Testis (tissue), 2 donors: ENCODE measurements at regions not wholly inside any gene's neighbourhood (a gene's known extent, or its start where the extent isn't known, plus 50 kb on each side); places are given as distances from the start of the nearest gene placed in this dataset.

Experiments used
- DNase-seq: peaks from one replicate; pipeline ENCODE4 v3.0.0-alpha.2; 2019
- H3K27ac ChIP-seq, 2 donors: fragments of 200-600 bp; sonication (generic); one replicate each; pipeline ENCODE4 v1.5.1; 2019
- H3K27me3 ChIP-seq: fragments of 200-600 bp; sonication (generic); one replicate; pipeline ENCODE4 v1.5.1; 2019
- H3K36me3 ChIP-seq: fragments of 200-600 bp; sonication (generic); one replicate; pipeline ENCODE4 v1.5.1; 2017; ENCODE audit warnings: low read depth; ENCODE audit errors: missing control alignments
- H3K4me1 ChIP-seq: fragments of 200-600 bp; sonication (generic); one replicate; pipeline ENCODE4 v1.5.1; 2019
- H3K4me3 ChIP-seq, 2 donors: fragments of 200-600 bp; sonication (generic); one replicate each; pipeline ENCODE4 v1.5.1; 2017 to 2019
- H3K9me3 ChIP-seq: fragments of 200-600 bp; sonication (generic); one replicate; pipeline ENCODE4 v1.5.1; 2017
- CTCF ChIP-seq, 3 experiments: fragments of 450-650 bp in 2 of 3; fragments of 200-600 bp in 1 of 3; sonication (generic) in 1 of 3; IDR thresholded peaks; one replicate each; pipeline ENCODE4 v1.5.1; 2016 to 2019; ENCODE audit warnings: antibody characterized with exemption in 3 of 3, mild to moderate bottlenecking in 2 of 3, moderate library complexity in 1 of 3
- POLR2A ChIP-seq: fragments of 450-650 bp; IDR thresholded peaks from one replicate; pipeline ENCODE4 v1.6.1; 2017; ENCODE audit warnings: antibody characterized with exemption, mild to moderate bottlenecking, moderate library complexity
- WGBS, 2 donors: methylation state at CpG; one replicate each; pipeline ENCODE4 v1.1.5; 2018; 5-methylcytosine and 5-hydroxymethylcytosine counted together
- intact Hi-C: fragments of 100-400 bp; cut with DNase I; formaldehyde crosslinking; loops from one replicate; pipeline ENCODE4 v1.15.1; 2023; ENCODE audit warnings: low total_unique reads

- intact Hi-C loops, result no loop called here
- no peak for DNase-seq
- H3K27me3 ChIP-seq, result no peaks in the 10 kb centered on the region
Observed at GRCh38 chr6:8904754-8905153, 469.4 kb upstream of the SLC35B3 start.

GRCh38 chr6:8900056-8900455, 464.7 kb upstream of the SLC35B3 start:
- intact Hi-C loops, result no loop called here
- no peak overlapping the region for H3K27ac ChIP-seq
- H3K4me1 ChIP-seq, result no peaks in the 10 kb centered on the region
- no peak for DNase-seq
- no peaks in the 10 kb centered on the region for H3K36me3 ChIP-seq
- TF ChIP-seq CTCF (IDR thresholded peaks at IDR 0.05) (no peak), POLR2A (no peak)
- H3K27me3 ChIP-seq, result no peaks in the 10 kb centered on the region
- no peaks in the 10 kb centered on the region for H3K9me3 ChIP-seq
- no peak overlapping the region for H3K4me3 ChIP-seq
- WGBS, 2 donors, result 75 to 84% methylated on average over 3 of the region's 3 CpGs

More at GRCh38 chr6:8904754-8905153, 469.4 kb upstream of the SLC35B3 start:
- Histone ChIP-seq H3K36me3 (no peaks in the 10 kb centered on the region), H3K4me3 (no peak overlapping the region), H3K9me3 (no peaks in the 10 kb centered on the region), H3K27ac (no peak overlapping the region), H3K4me1 (no peaks in the 10 kb centered on the region)
- WGBS, 2 donors, result 39 to 42% methylated on average over 3 of the region's 3 CpGs
- TF ChIP-seq POLR2A, result no peak
- no peak for TF ChIP-seq CTCF (IDR thresholded peaks at IDR 0.05)

GRCh38 chr6:8889514-8889913, 454.2 kb upstream of the SLC35B3 start:
- no peaks in the 10 kb centered on the region for H3K27me3 ChIP-seq
- no peaks in the 10 kb centered on the region for H3K4me1 ChIP-seq
- TF ChIP-seq CTCF (IDR thresholded peaks at IDR 0.05), result no peak
- no peak for TF ChIP-seq POLR2A
- no peaks in the 10 kb centered on the region for H3K9me3 ChIP-seq
- H3K27ac ChIP-seq, result no peak overlapping the region
- WGBS, 2 donors, result 78 to 84% methylated on average over 6 of the region's 6 CpGs
- H3K4me3 ChIP-seq, result no peak overlapping the region
- intact Hi-C loops, result no loop called here
- no peak for DNase-seq
- H3K36me3 ChIP-seq, result no peaks in the 10 kb centered on the region

- Histone ChIP-seq H3K9me3 (no peaks in the 10 kb centered on the region), H3K27ac (no peak overlapping the region), H3K4me1 (no peaks in the 10 kb centered on the region), H3K27me3 (no peaks in the 10 kb centered on the region), H3K4me3 (no peak overlapping the region), H3K36me3 (no peaks in the 10 kb centered on the region)
- intact Hi-C loops, result no loop called here
- WGBS, 2 donors, result 52 to 73% methylated on average over 3 of the region's 3 CpGs
- DNase-seq, result no peak
- TF ChIP-seq CTCF (IDR thresholded peaks at IDR 0.05), result peak in 2 of 3 experiments; percentile 9 to 43
- TF ChIP-seq POLR2A, result no peak
Observed at GRCh38 chr6:8888468-8888867, 453.1 kb upstream of the SLC35B3 start.

- TF ChIP-seq CTCF (IDR thresholded peaks at IDR 0.05) (no peak), POLR2A (no peak)
- Histone ChIP-seq H3K4me1 (no peaks in the 10 kb centered on the region), H3K36me3 (no peaks in the 10 kb centered on the region), H3K27ac (no peak overlapping the region), H3K4me3 (no peak overlapping the region), H3K9me3 (no peaks in the 10 kb centered on the region), H3K27me3 (no peaks in the 10 kb centered on the region)
- no peak for DNase-seq
- intact Hi-C loops, result no loop called here
- whole genome bisulfite sequencing, 2 donors, result 0% methylated on average over 1 of the region's 1 CpG
Observed at GRCh38 chr6:8881663-8882062, 446.3 kb upstream of the SLC35B3 start.
